Spleen (tissue), 7 donors: ENCODE measurements at regions not wholly inside any gene's neighbourhood (a gene's known extent, or its start where the extent isn't known, plus 50 kb on each side); places are given as distances from the start of the nearest gene placed in this dataset.

Experiments
- CTCF ChIP-seq, 11 experiments: fragments of 200-600 bp in 7 of 11; fragments of 450-650 bp in 4 of 11; sonication (generic) in 4 of 11; IDR thresholded peaks in 8 of 11; conservative IDR thresholded peaks in 3 of 11; 1 replicate in 7 of 11; 2 replicates in 4 of 11; pipeline versions ENCODE4 v1.4.0 to v1.8.0; 2016 to 2021; ENCODE audit warnings: antibody characterized with exemption in 11 of 11, inconsistent platforms in 4 of 11, mild to moderate bottlenecking in 1 of 11
- POLR2A ChIP-seq, 3 donors: fragments of 450-650 bp; IDR thresholded peaks; one replicate each; pipeline ENCODE4 v1.5.1; 2017; ENCODE audit warnings: antibody characterized with exemption in 3 of 3, mild to moderate bottlenecking in 1 of 3
- donor health status: DM: no; HTN: no; CAD: no; lungs with moderate emphysema.
- donor health status: DM: no; HTN: no; CAD: no.
- donor health status: DM: no; HTN: no; CAD: no.

- TF ChIP-seq POLR2A (IDR thresholded peaks at IDR 0.05) (no peak), CTCF (IDR thresholded peaks at IDR 0.05 in 8 of 11, conservative IDR thresholded peaks at IDR 0.05 in 3 of 11) (no peak)
Measured at GRCh38 chr2:120604767-120605166, 130.9 kb upstream of the GLI2 start.
